Activated CD8-positive, alpha-beta memory T cell treated with anti-CD3 and anti-CD28 coated beads, Interleukin-2, amount 50 U/mL, for 1 hour (primary cell): ENCODE measurements at regions not wholly inside any gene's neighbourhood (a gene's known extent, or its start where the extent isn't known, plus 50 kb on each side); places are given as distances from the start of the nearest gene placed in this dataset.
"Not testable (repeated sequence)": the region's sequence is repeated elsewhere in the genome, so short reads cannot be mapped to it uniquely, and the experiment has no call there.

Source experiments
- DNase-seq: peaks from one replicate; pipeline ENCODE4 v3.0.0-alpha.2; 2020; ENCODE audit errors: extremely low read depth

DNA sequence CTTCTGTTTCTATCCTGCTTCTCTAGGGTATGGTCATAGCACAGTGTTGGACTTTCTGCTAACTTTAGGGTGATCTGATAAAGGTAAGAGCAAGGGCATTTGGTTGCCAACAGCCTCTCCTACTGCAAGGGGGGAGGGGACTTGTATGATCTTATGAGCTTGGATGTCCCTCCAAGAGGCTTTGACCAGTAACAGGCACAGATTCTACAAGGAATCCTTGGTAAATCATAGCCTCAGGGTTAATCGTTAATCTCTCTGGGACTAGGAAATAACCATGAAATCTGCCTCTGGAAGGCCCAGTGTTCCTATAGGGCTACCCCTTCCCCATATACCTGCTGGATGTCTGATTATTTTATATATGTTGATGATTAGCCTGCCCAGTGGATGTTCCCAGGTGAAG, 134.8 kb upstream of the TNFSF4 start:
- no peak for DNase-seq

DNA sequence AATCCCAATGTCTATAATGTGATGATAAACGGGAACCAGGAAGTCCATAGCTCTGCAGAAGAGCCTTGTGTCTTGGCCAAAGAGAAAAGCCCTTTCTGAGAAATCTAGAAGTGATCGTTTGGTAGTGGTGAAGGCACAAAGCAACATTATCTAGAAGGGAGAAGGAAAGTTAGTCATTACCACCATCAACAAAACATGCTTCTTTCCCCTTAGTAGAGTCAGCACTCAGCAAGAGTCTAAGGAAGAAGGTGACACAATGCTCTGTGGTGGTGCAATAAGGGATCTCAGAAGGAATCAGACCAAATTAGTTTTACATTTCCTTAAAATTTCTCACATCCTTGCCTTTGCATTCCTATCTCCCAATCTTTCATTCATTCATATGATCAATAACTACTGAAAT, 134.4 kb upstream of the PRDX6 start:
- DNase-seq: no peak

DNA sequence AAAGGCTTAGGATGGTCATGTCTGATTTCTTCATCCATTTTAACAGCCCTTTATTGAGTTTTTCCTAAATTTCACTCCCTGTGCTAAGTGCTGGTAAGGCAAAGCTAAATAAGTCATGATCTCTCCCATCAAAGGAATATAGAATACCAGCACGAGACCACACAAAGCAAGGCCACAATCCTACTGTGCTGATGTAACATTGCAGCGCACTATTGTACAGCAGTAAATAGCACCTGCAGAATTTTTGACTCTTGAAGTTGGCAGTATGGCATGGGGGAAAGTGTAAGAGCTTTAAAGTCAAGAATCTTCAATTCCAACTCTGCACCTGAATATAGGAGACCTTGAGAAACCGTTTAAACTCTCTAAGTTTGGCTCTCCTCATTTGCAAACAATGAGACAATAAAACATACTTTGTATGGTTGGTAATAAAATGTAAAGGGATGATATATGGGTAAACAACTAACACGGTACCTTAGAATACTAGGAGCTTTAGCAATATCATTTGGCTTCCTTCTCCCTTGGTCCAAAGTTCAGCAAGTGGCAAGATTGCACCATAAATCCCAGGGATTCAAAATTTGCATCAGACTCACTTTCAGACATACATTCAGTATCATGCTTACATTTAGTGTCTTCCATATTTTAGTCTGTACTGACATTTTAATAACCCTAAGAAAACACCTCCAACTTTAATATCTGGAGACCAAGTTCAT, 132.9 kb upstream of the PRDX6 start:
- no peak for DNase-seq

DNA sequence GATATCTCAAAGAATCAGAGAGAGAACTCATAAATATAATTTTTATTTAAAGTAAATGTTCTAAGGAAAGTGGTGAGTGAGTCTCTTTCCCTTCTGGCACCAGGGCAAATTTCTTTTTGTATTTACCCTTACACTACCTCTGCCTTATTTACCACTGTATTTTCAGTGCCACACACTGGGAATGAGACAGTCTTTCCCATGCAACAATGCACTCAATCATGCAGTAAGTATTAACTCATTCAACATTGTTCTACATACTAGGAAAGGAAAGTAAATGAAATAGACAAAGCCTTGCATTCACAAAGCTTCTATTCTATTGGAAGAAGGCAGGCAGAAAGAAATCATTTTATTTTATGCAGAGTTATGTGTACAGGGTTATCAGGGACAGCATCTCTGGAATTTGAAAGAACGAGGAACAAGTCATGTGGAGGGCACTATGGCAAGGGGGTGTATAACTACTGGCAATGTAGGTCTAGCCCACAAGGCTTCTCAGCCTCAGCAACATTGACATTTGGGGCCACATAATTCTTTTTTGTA, 129.8 kb upstream of the PRDX6 start:
- no peak for DNase-seq

DNA sequence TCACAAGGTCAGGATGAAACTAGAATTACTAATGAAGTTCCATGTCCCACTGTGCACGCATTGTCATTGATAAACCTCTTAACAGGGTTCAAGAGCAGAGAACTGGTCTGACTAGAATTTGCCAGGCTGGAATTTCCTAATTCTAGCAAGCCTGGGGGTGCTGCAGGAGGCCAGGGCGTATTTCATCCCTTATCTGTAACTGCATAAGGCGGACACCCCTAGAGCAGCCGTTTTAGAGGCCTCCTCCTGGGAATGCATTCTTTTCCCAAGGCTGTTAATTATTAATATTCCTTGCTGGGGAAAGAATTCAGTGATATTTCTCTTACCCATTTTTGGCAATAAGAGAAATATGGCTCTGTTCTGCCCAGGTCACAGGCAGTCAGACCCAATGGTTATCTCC, 124.5 kb upstream of the PRDX6 start:
- DNase-seq: not testable (repeated sequence)

DNA sequence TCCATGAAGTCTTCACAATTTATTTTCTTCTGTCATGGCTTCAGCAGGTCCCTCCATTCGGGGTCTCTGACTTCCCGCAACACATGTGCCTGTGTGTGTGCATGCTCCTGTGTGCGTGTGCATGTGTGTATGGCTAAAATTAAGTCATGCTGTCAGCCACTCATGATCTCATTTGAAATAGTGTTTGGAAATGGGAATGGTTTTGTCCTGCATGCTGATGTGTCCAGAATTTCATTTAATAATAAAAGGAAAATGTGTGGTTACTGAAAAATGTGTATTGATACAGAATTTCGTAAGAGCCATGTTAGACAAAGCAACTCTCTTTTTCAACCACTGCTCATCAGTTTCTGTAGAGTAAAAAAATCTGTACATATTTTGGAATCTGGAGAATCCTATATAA, 123.8 kb upstream of the PRDX6 start:
- DNase-seq: no peak

DNA sequence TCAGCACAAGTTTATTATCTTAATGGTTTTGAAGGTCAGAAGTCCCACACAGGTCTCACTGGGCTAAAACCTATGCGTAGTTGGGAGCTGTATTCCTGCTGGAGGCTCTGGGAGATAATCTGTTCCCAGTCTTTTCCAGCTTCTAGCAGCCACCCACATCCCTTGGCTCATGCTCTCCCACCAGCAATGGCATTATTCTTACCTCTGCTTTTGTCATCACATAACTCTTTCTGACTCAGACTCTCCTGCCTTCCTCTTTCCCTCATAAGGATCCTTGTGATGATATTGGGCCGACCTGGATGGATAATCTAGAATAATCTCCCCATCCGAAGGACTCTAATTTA, 122.2 kb upstream of the PRDX6 start:
- DNase-seq: no peak

DNA sequence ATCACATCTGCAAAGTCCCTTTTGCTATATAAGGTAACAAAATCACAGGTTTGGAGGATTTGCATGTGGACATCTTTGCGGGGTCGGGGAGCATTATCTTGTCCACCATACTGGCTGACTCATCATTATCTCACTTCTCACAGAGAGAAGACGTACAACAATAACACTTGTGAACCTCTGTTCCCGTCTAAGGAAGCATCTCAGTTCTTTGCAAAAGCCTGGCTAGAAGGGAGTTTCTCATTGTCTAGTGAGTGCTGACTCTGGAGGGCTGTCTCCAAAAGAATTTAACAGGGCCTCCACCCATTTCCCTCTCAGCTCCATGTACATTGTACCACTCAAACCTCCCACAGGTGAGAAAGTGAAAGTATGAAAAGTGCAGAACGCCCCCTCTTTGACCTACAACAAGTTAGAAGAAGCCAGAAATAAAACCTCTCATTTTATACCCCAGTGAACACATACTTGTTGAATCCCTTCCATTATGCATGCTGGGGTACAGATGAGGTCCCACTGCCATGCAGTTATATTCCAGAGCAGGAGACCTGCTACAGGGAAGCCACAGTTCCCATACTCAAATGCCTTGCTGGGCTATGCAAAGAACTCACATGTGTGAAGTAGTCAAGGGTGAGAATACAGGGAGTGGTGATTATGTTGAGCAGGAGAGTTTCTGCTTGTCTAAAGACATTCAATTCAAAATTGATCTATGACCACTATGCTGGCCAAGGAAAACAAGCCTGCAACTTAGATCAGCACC, 121.7 kb upstream of the PRDX6 start:
- no peak for DNase-seq

DNA sequence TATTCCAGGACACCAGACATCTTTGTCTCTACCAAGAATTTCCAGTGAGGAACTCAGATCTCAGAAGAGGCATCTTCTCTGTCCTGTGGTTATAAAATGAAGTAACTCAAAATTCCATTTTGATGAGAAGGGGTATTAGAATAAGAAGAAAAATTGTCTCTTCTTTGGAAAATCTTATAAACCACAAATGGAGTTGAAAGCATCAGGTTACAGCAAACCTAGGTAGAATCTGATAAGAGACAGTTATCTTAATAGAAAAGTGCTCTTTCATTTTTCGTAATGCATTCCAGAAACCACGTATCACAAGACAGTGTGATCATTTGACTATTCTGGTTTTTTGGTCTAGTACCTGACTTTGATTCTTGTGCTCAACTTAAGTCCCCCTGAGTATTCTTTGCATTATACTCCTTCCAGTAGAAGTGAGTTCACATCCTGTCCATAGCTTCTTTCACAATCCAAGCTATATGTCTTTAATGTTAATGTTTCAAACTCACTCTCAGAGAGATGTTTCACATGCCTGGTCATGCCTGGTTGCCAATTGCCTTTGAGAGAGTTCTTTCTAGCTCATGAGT, 120.9 kb upstream of the PRDX6 start:
- no peak for DNase-seq

DNA sequence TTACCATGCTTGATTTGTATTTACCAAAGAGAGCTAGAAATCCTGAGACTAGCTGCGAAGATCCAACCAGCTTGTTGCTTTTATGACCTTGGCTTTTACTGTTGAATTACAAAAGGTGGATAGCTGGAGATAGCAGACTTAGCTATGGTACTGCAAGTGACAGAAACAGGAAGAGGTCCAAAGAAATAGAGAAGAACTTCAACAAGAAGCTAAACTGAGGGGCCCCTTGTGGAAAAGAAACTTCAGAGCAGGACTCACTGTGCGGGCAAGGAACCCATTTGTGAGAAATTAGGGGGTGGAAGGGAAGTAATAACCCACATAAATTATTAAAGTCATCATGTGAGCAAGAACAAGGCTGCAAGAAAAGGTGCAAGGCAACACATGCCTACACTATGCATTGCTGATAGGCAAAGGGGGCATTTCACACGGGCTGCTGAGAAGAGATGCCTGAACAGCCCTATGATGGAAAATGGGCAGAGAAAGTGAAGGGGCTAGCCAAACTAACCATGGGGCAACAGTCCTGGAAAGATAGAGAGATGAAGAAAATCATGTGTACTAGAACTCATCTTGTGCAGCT, 116.6 kb upstream of the PRDX6 start:
- no peak for DNase-seq

DNA sequence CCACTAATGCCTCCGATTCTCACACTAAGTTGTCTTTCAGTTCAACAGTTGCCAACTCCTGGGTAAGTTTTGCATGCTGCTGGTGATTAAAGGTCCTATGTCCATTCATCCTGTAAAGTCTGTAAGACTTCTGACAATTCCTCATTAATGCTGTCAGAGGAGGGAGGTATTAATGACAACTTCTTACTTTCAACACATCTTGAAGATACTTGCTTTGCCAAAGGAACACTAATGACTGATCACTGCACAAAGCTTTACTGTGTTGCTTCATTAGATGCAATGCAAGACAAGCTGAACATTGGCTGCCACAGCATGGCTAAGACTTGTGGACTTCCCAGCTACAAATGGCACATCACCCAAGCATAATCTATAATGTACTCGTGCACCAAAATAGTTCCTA, 114.6 kb upstream of the PRDX6 start:
- DNase-seq: no peak

DNA sequence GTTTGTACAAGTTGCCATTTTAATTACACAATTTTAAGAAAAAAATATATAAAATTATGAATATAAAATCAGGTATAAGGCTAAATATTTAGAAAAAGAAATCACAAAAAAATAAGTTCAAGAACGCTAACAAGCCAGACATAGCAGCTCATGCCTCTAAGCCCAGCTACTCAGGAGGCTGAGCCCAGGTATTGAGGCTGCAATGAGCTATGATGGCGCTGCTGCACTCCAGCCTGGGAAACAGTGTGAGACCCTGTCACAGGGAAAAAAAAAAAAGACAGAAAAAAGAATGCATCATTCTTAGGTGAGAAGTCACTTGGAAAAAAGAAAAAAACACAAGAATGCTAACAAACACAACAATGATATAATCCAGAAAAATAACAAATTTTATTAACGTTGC, 112.3 kb upstream of the PRDX6 start:
- no peak for DNase-seq

DNA sequence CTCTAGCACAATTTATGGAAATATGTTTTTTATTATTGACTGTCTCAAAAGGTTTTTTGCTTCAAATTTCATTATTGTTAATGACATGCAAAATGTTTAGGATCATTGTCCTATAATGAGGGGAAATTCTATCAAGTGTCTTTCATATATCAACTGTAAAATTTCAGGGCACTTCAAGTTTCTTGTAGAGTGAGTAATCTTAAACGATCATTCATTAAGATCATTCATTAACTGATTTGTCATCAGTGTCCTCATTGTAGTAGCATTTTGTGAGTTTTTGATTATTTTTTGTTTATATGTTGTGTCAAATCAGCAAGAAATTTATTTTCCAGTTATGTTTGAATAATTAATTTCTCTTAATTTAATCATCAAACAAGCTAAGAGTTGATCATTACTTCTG, 111.8 kb upstream of the PRDX6 start:
- DNase-seq: no peak

DNA sequence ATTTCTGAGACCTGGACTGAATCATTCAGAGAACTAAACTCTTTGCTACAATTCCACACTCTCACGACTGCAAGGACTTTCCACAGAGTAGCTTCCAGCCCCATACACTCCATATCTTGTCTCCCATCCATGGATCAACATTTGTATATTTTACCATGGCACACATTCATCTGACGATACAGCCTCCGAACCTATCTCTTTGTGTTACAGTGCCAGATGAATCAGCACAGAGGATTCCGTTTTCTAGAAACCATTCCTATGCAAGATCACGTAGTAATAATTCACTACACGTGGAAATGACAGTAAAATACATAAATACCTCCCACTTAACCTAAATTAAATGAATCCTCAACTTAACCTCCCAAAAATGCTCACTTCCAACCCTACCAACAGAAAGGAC, 110.0 kb upstream of the PRDX6 start:
- no peak for DNase-seq

DNA sequence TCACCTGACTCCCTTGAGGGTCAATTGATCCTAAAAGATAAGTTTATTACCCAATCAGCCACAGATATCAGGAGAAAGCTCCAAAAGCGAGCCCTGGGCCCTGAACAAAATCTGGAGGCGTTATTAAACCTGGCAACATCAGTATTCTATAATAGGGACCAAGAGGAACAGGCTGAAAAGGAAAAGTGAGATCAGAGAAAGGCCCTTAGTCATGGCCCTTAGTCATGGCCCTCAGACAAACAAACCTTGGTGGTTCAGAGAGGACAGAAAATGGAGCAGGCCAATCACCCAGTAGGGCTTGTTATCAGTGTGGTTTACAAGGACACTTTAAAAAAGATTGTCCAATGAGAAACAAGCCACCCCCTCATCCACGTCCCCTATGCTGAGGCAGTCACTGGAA, 106.5 kb upstream of the PRDX6 start:
- DNase-seq: not testable (repeated sequence)

DNA sequence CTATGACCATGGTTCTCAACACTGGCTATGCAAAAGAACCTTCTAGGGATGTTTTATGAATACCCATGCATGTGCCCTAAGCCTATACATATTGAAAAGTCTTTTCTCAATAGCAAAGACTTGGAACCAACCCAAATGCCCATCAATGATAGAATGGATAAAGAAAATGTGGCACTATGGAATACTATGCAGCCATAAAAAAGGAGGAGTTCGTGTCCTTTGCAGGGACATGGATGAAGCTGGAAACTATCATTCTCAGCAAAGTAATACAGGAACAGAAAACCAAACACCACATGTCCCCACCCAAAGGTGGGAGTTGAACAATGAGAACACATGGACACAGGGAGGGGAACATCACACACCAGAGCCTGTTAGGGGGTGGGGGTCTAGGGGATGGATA, 101.1 kb upstream of the PRDX6 start:
- DNase-seq: not testable (repeated sequence)

DNA sequence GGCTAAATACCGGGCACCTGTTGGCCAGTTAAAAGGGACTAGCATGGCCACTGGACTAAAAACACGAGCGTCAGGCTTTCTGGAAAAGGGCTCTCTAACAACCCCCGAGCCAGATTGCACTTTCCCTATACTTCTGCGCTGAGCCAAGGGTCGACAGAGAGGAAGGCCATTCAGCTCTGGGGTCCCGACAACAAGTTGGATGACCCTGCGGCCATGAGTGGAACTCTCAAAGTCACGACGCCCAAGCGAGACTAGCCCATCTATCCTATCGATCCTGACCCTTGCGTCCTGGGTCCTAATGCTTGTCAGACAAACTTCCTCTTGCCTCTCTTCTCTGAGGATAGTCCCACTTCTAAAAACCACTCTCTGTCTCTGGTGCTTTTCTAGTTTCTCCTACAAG, 99.9 kb upstream of the PRDX6 start:
- DNase-seq: no peak

DNA sequence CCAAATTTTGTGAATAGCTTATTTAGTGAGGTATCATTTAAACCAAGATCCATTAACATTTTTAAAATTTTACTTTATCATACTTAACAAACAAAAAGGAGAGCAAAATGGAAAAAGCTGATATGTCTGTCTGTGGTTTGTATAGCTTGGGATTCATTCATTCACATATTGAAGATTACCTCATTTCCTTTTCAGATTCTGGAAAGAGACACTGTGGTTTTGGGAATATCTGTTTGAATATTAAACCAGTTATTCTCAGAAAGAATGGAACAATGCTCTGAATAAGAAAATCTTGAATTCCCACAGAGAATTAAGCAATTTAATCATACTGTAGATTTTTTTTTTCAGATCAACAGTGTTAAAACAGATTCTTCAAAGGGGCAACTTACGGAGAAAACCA, 93.8 kb upstream of the PRDX6 start:
- no peak for DNase-seq

DNA sequence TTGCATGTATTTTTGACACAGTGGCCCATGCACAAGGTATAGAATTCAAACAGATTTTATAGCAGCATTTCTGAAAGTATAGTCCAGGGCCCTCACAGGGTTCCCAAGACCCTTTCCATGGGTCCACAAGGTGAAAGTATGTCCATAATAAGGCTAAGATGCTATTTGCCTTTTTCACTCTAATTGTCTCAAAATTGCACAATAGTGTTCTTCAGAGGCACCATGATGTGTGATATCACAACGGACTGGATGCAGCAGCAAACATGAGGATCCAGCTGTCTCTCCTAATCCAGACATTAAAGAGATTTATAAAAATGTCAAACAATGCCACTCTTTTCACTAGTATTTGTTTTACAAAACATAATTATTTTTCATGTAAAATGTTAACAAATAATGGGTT, 88.8 kb upstream of the PRDX6 start:
- no peak for DNase-seq

DNA sequence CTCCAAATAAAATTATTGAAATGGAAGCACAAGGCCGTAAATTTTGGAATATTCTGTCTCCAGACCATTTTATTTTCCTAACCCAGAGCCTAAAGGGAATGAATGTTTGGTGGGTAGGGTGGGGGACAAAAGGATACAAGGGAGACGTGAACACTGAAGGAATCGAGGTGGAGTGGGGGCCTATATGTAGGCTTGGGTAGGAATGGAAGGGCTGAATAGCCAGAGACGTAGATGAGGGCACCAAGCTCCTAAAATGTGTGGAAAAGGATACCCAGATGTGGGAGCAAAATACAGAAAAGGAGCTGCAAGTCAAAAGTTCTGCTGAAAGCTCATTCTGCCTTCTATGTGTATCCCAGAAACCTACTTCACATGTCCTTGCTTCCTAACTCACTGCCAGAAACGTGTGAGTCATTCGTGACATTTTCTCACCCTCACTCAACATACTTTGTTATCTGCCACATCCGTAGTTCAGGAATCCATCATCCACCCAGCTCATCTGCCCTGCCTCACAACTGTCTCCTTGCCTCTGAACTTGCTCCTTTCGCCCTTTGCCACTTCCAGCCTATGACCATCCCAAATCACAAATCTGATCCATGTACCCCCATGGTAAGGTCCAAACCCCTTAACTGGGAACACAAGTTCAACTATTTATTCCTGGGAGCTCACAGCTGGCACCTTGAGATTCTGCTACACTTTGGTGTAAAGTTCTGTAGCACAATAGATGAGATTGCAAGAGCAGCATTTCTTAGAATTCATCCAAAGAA, 84.1 kb upstream of the PRDX6 start:
- DNase-seq: no peak

DNA sequence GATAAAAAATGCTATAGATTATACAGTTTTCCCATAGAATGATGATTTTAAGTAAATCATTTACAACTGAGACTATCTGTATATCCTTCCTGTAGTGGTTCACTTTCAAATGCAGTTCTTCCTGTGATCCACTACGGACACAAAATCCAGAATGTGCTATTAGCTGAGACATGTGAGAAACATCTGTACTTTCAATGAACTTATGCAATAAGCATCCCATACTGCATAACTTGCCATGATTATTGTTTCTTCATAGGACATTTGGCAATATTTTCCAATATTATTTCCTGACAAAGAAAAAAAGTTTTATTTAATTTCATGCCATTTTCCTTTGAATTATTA, 83.5 kb upstream of the PRDX6 start:
- no peak for DNase-seq

DNA sequence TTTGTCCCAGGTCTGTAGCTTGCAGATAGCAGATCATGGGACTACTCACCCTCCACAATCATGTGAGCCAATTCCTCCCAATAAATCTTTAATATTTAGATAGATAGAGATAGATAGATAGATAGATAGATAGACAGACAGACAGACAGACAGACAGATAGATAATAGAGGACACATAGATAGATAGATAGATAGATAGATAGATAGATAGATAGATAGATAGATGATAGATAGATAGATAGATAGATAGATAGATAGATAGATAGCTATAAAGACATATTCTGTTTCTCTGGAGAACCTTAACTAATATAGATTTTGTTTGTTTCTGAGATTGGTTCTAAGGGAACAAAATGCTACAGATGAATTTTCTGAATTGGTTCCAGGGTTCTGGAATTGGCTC, 82.3 kb upstream of the PRDX6 start:
- not testable (repeated sequence) for DNase-seq
